ENCODE measurements at regions not wholly inside any gene's neighbourhood (a gene's known extent, or its start where the extent isn't known, plus 50 kb on each side); places are given as distances from the start of the nearest gene placed in this dataset.

DNA sequence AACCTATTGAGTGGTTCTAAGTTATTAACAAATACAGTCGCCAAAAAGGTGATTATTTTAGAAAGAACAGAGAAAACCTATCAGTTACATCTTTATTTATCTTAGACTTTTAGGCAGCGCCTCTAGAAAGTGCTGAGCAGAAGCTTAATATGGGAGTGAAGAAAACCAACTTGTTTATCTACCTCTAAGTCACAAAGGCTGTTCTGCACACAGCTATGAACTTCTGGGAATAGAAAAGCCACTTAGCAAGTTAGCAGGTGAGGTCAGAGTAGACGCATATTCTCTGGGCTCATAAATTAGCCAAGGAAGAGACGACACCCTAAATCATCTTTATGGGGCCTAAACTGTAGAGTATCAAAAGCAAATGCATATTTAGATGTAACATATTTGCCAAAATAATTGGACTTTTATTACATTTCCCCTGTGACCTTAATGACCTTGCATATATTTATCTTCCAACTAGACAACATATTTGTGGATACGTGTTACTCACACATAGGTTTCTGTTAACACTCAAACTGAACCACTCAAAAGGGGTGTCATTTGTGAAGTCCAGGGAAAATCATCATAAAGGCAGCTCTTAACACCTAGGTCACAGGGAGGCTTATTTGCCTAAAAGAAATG is 267.1 kb downstream of the ADGB start:
- no peak for DNase-seq

DNA sequence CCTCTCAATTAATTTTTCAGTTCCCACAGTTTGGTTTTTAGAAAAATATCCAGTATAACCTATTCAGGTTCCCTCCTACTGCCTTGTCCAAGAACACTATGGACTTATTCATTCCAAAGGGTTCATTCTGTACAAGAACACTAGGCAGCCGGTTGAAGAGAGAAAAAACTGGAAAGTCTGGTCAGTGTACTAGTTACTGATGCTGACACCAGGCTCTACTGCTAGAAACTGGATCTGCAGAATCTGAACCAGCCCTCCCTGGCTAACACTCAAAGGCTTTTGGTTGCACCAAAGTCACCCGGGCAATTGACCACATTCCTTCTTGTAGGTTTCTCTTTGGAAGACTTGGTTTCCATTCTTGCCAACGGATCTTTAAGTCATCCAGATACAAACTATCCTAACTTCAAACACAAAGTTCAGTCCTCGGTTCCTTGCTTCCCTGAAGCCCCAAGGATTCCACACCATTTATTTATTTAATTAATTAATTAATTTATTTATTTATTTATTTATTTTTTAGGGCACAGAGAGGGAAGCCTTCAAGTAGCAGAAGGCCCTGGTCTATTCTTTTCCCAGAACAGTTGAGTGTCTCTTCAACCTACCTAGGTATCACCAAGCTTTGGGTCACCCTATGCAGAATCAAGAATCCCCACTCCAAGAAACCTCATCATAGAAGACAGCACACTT is 268.1 kb downstream of the ADGB start:
- no peak for DNase-seq

DNA sequence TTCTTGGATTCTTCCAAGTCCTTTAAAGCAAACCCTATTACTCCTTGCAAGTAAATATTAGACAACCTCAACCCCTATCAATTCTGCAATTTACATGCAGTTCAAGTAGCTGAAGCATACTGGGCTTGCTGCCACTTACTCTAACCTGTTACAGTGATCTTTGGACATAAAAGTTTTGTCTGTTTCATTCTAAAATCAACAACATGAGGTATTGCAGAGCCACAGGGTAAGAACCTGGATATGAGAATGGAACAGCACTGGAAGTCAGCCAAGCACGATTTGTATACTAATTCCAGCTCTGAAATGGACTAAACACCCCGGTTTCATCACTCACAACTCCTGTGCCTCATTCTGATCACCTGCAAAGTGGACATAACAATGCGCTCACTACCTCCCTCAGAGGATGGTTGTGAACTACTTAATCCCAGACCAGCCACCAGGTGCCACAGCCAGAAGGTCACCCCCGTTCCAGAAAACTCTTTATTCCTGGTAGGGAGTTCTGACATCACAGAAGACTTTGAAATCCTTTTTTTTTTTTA is 270.0 kb downstream of the ADGB start:
- DNase-seq, result no peak

DNA sequence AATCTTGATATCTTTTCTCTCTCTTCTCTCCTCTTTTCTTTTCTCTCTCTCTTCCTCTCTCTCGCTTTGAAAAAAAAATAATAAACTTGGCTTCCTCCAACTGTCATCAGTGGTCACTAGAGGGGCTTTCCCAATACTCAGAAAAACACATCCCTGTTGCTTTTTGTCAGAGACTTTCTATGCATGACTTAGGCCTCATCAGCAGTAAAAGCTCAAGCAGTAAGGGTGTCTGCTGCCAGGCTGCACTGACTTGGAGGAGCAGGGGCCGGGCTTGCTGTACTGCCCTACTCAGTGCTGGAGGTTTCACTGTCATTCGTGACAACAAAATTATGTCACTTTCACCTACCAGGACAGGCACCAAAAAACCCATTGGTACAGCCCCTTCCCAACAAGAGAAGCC is 272.0 kb downstream of the ADGB start:
- DNase-seq, result no peak

DNA sequence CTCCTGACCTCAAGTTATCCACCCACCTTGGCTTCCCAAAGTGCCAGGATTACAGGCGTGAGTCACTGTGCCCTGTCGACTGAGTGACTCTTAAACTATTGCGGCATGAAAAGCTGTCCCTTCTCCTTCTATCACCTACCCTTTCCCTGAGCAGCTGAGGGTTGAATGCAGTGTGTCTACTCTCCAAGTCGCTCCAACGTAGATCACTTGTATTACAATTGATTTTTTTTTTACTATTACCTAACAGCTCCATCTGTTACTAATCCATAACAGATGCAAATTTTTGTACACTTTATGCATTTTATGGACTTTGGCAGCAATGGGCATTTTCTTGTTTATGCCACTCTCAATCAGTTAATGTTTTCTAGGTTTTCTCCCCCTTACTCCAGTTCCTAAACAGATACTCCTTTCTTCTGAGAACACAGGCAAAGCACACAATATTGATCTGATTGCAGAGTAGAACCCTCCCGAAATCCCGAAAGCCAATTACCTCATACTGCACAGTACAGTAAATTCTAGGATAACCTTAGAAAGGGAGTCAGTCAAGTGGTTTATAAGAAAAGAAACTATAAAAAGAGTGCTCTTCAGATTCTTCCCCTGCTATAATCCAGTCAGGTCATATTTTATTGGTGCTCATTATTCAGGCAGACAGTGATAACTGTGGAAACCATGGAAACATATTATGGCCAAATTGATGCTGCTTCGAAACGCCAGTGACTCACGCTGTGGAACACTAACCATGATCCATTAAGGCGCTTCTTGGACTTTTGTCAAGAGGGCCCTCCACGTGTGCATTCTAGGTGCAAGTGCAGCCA is 273.0 kb downstream of the ADGB start:
- DNase-seq, result peak; percentile 54

DNA sequence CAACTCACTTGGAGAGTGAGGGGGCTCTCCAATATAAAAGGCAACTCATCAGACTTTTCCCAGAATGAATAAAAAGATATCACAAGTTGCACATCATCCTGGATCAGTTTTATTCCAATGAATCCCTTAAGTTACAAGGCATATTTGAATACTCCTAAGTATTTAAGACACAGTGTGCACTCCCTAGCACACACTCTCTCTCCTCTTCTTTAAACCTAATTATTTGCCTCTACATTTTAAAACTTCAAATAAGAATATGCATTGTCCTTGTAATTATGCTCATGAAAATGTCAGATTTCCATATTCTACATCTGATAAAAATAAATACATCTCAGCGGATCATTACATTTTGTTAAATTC is 273.6 kb downstream of the ADGB start:
- no peak for DNase-seq

DNA sequence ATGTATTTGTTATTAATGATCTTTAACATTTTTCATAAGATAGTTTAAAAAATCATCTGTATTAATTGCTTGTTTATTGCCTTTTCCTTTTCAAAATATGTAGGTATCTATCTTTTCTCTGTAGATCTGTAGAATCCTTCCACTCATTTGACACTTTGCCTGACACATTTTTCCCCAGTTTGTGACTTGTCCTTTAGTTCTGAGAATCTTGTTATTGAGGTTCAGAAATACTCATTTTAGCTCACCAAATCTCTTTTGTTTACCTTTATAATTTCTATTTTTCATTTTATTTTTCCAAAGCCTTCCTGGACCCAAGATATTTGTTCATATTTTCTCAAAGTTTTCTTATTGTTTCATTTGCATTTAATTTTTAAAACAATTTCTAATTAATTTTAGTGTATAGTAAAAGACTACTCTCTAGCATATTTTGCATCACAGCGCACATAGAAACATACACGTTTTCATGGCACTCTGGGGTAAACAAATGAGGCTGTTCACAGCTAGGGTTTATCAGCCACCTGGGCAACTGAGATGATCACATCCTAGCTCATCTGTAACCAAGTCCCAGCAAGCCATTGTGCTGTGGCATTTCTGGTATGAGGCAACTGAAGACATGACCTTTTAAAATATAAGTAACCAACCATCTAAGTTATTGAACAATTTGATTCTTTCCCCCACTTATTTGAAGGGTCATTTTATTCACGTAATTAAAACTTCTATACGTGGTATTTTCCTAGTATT is 275.7 kb downstream of the ADGB start:
- no peak for DNase-seq

DNA sequence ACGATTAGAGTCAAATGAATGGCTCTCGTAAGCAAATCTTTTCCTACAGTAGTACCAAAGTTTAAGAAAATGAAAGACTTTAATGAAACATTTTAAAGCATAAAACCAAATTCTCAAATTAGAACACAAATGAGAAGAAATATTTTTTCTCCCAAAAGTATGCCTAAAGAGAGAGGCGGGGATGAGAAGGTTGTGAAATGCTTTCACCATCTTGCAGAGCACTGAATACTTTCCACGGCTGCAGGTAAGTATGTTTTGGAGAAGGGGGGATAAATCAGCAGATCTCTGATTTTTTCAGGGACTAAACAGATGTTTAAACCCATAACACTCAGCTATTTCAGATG is 277.1 kb downstream of the ADGB start:
- DNase-seq, result no peak

DNA sequence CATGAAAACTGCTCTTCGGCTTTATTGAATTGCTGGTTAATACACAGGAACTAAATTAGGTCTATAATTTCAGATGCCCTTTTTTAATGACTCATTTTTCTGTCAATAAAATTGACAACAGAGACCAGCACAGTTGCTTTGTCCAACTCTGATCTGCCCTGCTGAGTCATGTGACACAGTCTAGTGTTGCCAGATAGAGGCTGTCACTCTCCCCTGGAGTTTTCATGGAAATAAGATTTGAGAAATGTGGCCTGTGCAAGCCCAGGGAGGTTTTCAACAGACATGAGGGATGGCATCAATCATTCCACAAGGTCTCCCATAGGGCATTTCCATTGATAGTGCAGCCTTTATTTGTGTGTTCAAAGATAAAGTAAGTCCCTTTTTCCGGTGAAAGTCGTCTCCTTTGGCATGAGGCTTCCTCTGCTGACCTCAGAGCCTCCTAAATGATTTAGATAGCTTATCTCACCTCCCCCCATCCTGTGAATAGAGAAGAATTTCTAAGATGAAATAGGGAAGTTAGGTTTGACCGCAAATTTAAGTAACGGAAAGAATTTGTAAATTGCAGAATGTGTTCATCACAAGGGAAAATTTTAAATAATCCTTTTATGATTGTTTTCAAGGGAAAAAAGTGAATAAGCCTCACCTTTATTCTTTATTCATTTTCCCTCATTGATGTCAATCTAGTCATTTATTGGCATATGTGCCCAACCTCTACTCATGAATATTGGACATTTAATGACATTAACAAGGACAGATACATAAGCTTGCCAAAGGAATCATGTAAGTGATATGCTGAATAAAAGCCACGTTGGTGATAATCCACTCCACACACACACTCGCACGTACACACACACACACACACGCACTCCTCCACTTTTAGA is 277.7 kb downstream of the ADGB start:
- no peak for DNase-seq

DNA sequence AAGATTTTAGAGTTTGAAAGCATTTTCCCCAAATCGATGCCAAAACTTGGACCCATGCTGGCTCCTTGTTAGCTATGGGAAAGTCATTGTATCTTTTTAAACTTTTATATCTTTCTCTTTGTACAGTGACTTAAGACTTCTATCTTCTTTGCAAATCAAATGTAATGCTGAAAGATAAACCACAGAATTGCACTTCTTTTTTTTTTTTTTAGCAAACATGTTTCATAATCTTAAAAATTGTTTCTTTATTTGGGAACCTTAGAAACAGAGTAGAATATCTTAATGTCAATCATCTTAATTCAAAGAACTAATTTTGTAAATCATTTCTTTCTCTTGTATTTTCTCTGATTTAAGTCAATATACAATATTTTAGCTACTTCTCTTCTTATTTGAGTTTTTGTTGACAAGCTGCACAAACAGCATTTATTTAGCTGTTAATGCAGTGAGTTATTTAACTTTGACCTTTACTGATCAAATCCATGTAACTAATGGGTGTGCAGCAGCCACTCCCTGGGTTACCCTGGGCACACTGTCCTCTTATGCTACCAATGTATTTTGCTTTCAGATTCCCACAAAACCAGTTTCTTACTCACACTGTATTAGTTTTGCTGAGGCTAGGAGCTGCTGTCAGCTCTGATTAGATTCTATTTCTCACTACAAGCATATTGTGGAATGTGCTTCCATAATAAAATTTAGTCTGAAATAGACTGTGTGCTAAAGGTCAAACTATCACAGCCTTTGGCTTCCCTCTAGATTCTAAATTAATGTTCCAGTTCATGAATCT is 279.6 kb downstream of the ADGB start:
- DNase-seq, result no peak

DNA sequence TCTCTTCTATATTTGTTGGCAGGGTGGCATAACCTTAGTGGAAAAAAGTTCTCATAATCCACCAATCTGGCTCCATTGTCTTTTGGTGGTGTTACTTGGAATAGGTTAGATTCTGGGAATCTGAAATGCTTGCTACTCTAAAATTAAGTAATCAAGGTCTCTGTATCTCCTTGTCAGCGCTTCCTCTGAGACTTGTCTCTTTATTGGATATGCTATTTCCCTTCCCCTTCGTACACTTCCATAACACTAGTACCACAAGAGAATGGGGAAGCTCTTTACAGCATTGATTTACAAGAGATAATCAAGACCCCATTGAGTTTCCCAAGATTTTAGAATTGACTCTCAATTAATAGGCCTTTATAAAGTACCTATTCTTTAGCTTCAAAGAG is 280.2 kb downstream of the ADGB start:
- no peak for DNase-seq

DNA sequence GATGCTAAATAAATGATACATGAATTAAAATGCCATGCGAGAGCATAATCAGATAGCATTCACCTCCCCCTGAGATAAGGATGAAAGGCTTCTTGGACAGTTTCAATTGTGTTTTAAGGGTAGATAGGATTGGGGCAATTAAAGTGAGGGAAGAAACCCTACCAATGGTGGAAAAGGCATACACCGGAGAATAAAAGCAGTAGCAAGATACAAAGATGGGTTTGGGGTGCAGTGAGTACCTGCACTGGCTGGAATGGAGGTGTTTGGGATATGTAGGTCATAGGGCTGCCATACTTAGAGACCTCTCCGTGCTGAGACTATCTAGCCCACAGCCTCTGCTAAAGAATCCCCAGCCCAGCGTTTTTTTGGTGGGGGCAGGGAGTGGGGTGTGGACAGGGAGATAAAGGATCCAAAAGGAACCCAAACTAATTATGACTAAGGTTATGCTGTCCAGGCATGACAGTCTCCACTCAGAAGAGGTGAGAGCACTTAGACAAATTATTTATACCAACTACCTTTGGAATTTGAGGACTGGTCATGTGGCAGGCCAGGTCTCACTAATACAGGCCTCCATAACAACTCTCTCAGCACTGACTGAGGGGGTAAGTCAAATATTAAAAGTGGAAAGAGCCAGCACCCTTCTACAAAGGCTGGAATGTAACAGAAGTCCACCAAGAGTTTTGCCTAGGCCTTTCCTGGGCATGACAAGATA is 280.8 kb downstream of the ADGB start:
- no peak for DNase-seq

DNA sequence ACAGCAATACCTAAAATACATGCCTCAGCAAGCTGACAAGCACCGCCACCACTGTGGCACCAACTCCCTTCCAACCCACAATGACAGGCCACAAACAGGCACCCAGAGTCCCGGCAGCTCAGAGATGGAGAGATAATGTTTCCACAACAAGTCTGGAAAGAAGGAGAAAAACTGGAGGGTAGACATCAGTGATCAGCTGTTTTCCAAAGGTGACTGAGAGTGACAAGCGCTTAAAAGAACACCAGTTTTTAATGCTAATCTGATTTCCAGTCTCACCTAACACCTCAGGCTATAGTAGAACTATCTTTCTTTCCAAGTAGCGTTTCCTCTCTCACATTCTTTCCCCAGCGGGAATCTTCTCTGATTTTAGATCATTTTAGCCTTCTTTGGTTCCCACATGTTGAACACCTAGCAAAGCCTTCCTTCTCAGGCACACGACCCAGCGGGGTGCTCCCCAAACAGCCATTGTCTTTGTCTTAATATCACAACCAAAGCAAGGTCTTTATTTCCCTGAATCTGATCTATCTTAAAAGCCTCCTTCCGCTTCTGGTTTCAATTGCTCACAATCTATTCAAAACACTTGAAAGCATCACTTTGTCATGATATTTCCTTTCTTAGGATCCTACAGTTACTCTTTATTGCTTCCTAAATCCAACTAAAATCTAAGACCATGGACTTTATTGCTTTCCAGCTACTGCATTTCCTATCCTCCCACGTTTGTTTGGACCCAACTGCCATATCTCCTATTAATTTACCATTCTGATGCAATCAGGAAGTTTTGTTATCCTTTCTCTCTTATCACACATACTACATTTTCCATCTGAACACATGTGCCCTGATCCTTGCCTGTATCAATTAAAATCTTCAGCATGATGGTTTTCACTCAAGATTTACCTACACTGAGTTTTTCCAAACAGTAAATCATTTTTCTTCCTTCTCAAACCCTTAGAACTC is 282.7 kb downstream of the ADGB start:
- no peak for DNase-seq

DNA sequence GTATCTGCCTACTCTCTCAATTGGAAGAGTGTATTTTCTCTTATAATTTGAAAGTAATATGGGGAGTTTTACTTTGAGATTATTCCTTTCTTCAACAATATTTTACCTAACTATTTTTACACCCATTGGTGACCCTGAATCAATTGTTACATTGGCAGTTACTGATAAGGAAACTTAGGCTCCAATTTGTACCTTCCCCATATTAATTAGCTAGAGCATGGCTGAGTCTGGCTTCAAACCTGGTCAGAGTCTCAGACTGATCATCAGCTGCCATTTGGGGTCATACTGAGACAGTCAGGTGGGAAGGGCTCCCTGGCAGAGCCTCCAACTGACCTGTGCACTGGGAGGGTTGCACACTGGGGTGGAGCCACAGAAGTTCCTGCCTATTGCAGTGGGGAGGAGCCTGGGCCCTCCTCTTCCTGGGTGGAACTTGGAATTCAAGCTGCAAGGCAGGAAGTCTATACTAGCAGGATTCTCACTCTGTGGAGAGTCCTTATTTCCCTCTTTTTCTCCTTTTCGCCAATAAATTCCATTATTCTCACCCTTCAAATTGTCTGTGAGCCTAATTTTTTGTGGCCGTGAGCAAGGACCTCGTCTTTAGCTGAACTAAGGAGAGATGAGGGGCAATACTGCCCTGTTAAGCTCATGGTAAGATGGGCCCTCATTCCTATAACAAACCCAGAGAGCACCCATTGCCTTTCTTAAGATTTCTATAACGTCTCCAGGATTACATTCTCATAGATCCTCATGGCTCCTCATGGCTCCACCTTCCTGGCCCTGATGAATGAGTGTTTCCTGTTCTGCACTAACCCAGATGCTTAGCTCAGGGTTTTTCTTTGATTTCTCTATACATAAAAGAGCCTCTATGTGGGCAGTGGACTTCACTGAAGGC is 285.1 kb downstream of the ADGB start:
- no peak for DNase-seq

DNA sequence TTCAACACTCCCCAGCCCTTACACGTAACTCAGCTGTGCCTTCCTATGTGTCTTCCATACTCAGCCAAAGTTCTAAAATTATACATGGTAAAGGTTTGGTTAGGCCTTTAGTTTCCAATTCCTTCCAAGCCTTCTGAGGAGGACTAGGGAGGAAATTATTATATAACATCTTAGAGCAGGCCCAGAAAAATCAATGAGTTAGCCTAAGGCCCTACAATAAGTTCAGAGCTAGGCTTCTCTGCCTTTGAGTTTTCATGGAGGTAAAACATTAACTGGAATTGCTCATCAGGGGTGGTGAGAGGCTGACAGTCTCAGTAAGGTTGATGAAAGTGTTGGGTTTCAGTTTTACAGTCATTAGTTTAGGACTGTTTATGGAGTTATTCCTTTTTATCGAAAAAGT is 286.0 kb downstream of the ADGB start:
- no peak for DNase-seq

DNA sequence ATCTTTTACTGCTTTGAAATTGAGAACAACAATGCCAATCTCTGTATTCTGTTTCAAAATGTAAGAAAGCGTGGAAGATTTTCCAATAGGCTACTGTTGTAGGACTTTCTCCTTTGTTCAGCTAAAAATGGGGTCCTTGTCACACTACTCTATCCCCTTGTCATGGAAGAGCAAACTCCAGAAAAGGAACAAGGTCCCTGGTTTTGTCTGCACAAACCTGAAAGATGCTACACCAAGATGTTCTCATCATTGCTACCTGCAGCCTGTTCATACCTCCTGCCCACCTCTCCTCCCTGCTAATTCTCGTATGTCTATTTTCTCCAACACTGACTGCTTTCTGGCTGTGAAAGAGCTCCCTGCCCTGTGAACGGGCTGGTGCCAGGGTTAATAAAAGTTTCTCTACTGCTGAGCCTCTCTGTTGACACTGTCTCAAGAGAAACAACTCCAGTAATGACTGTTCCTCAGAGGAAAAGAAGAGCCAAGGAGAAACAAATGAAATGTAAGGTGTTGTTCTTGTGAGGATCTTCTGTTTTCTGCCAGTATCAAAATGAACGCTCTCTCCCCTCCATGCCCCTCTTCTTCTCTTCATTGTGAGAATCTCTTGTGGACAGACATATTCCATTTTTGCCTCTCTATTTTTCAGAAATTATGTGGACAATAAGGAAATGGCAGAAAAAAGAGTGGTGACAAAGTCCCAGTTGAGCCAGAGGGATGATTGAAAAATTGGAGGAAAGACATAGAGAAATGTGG is 287.1 kb downstream of the ADGB start:
- DNase-seq, result no peak

DNA sequence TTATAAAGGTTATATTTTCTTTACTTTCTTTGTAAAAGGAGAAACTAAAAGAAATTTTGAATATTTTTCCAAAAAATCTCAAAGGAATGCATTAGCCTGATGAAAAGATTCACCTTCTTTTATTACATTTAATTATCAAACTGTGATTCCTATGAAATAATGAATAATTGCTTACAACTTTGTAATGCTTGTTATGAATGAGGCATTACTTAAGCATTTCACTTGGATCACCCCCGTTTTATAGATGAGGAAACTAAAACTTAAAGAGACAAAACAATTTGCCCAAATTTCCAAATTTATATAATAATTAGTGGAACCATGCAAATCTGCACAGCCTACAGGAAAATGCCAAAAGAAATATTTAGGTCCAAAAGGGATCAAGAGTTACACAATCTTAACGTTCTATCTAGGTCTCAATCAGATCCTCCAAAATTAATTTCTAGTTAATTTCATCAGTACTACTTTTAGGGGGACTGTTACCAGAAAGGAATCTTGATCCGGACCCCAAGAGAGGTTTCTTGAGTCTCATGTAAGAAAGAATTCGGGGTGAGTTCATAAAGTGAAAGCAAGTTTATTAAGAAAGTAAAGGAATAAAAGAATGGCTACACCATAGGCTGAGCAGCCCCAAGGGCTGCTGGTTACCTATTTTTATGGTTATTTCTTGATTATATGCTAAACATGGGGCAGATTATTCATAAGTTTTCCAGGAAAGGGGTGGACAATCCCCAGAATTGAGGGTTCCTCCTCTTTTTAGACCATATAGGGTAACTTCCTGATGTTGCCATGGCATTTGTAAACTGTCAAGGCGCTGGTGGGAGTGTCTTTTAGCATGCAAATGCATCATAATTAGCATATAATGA is 288.0 kb downstream of the ADGB start:
- DNase-seq, result no peak

Measured in NCI-H1417 treated with DMSO at 0.1 percent for 48 hours (cell line).